Osteocyte (in vitro differentiated cells): ENCODE measurements at regions not wholly inside any gene's neighbourhood (a gene's known extent, or its start where the extent isn't known, plus 50 kb on each side); places are given as distances from the start of the nearest gene placed in this dataset.

ENCODE experiments used
- DNase-seq: peaks from one replicate; pipeline ENCODE4 v3.0.0; 2021; ENCODE audit warnings: mixed read lengths; ENCODE audit not compliant: unreplicated experiment; ENCODE audit errors: extremely low spot score
- H3K27ac Mint-ChIP-seq: one replicate; pipeline ENCODE4 v1.8.0; 2021; ENCODE audit warnings: mild to moderate bottlenecking, mixed read lengths; ENCODE audit not compliant: unreplicated experiment
- H3K27me3 Mint-ChIP-seq: one replicate; pipeline ENCODE4 v1.8.0; 2021; ENCODE audit warnings: mixed read lengths; ENCODE audit not compliant: unreplicated experiment
- H3K36me3 Mint-ChIP-seq: one replicate; pipeline ENCODE4 v1.8.0; 2021; ENCODE audit warnings: mixed read lengths; ENCODE audit not compliant: unreplicated experiment
- H3K4me1 Mint-ChIP-seq: one replicate; pipeline ENCODE4 v1.8.0; 2021; ENCODE audit warnings: mixed read lengths; ENCODE audit not compliant: unreplicated experiment
- H3K4me3 Mint-ChIP-seq: one replicate; pipeline ENCODE4 v1.8.0; 2021; ENCODE audit warnings: mild to moderate bottlenecking, moderate library complexity, mixed read lengths; ENCODE audit not compliant: unreplicated experiment
- H3K9me3 Mint-ChIP-seq: one replicate; pipeline ENCODE4 v1.8.0; 2021; ENCODE audit warnings: mixed read lengths; ENCODE audit not compliant: unreplicated experiment
- CTCF ChIP-seq: fragments of 200-600 bp; sonication (generic); IDR thresholded peaks from 2 replicates; pipeline ENCODE4 v1.5.0; 2021; ENCODE audit warnings: antibody characterized with exemption, mild to moderate bottlenecking, moderate library complexity

- Mint-ChIP-seq H3K27me3 (peaks cover 51% of the 10 kb centered on the region), H3K4me1 (peaks cover 7% of the 10 kb centered on the region), H3K27ac (no peak overlapping the region), H3K9me3 (no peaks in the 10 kb centered on the region), H3K36me3 (no peaks in the 10 kb centered on the region), H3K4me3 (no peak overlapping the region)
- no peak for TF ChIP-seq CTCF
- DNase-seq = no peak
Observed at GRCh38 chr20:57896017-57896416, 186.2 kb upstream of the PMEPA1 start.

- Mint-ChIP-seq H3K9me3 (no peaks in the 10 kb centered on the region), H3K27ac (no peak overlapping the region), H3K36me3 (no peaks in the 10 kb centered on the region), H3K4me1 (peaks cover 3% of the 10 kb centered on the region), H3K27me3 (peaks cover 48% of the 10 kb centered on the region), H3K4me3 (no peak overlapping the region)
- TF ChIP-seq CTCF = no peak
- no peak for DNase-seq
Observed at GRCh38 chr20:57895161-57895855, 185.5 kb upstream of the PMEPA1 start.

GRCh38 chr20:57894522-57894921 is 184.7 kb upstream of the PMEPA1 start:
- H3K4me1 Mint-ChIP-seq = peaks cover 2% of the 10 kb centered on the region
- no peak overlapping the region for H3K4me3 Mint-ChIP-seq
- H3K36me3 Mint-ChIP-seq = no peaks in the 10 kb centered on the region

GRCh38 chr20:57894096-57894495 is 184.3 kb upstream of the PMEPA1 start:
- no peak for TF ChIP-seq CTCF
- no peak overlapping the region for H3K27ac Mint-ChIP-seq
- DNase-seq = no peak
- H3K9me3 Mint-ChIP-seq = no peaks in the 10 kb centered on the region
- peaks cover 53% of the 10 kb centered on the region for H3K27me3 Mint-ChIP-seq
- no peaks in the 10 kb centered on the region for H3K36me3 Mint-ChIP-seq
- no peak overlapping the region for H3K4me3 Mint-ChIP-seq
- H3K4me1 Mint-ChIP-seq = no peaks in the 10 kb centered on the region

More at GRCh38 chr20:57894522-57894921, 184.7 kb upstream of the PMEPA1 start:
- peaks cover 53% of the 10 kb centered on the region for H3K27me3 Mint-ChIP-seq
- no peak for TF ChIP-seq CTCF
- no peak for DNase-seq
- no peak overlapping the region for H3K27ac Mint-ChIP-seq
- H3K9me3 Mint-ChIP-seq = no peaks in the 10 kb centered on the region

GRCh38 chr20:57893366-57893999 is 183.7 kb upstream of the PMEPA1 start:
- no peak for TF ChIP-seq CTCF
- Mint-ChIP-seq H3K27ac (no peak overlapping the region), H3K4me3 (no peak overlapping the region), H3K27me3 (peaks cover 49% of the 10 kb centered on the region), H3K9me3 (no peaks in the 10 kb centered on the region), H3K4me1 (no peaks in the 10 kb centered on the region), H3K36me3 (no peaks in the 10 kb centered on the region)
- no peak for DNase-seq
